ENCODE measurements at regions not wholly inside any gene's neighbourhood (a gene's known extent, or its start where the extent isn't known, plus 50 kb on each side); places are given as distances from the start of the nearest gene placed in this dataset.
"Not testable (repeated sequence)": the region's sequence is repeated elsewhere in the genome, so short reads cannot be mapped to it uniquely, and the experiment has no call there.

DNA sequence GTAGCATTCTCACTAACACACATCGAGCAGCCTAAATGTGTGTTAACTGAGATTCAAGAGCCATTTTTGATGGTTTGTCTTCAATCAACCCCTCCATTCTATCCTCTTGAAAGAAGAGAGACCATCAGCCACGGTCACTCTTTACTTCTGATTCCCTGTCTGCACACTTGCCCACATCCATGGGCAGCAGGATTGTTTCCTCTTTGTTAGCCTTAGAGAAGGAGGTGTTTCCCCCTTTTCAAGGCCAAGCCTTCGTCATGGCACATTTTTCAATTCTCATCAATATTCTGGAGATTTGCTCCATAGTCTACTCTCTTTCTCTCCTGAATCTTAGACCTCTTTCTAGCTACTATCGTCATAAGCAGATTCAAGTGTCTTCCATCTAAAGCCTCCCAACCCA lies 522.4 kb upstream of the NAALADL2 start:
- no peak for DNase-seq

DNA sequence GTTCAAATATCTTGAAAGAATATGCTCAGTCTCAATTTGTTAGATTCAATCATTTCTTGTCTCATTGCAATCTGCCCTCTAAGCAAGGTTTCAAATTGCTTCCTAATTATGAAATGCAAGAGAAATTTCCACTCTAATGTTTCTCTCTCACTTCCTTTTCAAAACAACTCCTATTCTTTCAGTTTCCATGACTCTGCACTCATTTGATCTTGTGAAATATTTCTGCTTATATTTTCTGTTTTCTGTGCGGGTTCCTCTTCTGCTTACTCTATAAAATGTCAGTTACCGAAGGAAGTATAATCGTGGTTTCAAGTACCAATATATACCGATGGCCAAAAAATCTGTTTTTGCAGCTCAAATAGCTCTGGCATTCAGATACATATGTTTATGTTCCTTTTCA lies 521.9 kb upstream of the NAALADL2 start:
- no peak for DNase-seq

DNA sequence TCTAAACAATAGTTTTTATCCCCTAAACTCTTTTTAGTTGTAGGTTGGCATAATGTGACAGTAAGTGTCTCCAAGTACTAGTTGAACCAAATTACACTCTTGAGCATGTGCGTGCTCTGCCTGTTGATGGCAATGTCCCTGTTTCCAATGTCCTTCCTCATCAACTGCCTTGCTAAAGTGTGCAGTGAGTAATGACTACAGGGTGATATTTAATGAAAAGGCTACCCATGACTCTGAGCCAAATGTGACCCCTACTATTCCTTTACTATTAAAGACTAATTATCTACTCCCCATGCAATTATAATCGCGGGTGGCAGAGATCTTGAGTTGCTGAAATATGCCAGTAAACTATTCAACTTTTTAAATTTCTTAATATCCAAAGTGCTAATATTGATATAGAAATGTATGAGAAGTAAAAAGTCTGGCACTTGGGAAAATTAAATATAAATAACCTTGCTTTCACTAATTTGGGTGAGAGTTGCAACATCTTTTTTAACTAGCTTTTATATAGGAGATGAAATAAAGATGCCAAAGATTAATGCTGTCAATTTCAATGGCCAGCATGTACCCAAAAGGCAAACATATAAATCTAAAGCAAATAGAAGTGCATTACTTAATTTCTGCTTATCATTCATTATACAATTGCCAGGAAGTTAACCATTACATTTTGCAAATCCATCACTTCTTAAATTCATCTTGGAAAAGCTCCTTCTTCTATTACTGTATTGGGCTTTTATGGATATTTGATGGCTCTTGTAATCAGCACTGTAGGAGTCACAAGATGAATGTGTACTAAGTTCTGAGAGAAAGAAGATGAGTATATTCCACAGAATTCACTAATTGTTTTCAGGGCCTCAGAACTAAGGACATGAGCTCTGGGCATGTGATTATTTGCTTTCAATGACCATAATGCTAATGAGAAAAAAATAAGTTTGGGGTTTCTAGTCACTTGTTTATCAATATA lies 518.2 kb upstream of the NAALADL2 start:
- DNase-seq, result no peak

DNA sequence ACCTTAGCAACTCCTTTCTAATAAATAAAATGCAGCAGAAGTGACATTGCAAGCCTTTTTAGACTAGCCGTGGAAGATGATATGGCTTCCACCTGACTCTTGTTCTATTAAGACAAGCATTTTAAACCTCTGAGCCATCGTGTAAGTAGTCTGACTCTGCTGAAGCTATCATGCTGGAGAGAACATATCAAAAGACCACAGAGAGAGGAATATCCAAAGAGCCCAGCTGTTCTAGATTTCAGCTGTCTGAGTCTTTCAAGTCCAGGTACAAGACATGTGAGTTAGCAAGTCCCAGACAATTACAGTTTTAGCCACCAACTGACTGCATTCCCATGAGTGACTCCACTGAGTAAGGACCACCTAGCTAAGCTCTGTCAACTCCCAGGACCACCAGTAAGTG lies 517.0 kb upstream of the NAALADL2 start:
- no peak for DNase-seq

DNA sequence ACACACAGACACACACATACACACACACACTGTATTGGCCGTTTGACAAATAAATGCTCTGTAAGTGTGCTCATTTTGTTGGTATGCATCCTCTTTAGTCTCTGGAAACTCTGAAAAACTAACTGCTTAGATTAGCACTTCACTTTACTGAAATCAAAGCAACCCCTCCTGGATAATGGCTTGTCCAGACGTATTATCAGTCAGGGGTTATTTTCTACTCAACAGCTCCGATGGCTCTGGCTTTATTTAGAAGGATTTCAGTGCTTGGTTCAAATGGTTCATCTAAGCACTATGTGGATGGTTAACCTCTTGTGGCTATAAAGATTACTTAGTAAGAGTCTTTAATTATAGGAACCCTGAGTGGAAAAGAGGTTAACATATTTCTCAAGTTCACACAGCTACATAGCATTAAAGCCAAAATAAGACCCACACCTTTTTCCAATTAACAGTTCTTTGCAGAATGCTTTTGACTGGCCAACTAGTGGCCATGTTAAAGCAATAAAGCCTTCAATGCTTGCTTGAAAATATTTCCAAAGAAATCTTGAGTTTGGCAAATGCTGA lies 516.1 kb upstream of the NAALADL2 start:
- no peak for DNase-seq

DNA sequence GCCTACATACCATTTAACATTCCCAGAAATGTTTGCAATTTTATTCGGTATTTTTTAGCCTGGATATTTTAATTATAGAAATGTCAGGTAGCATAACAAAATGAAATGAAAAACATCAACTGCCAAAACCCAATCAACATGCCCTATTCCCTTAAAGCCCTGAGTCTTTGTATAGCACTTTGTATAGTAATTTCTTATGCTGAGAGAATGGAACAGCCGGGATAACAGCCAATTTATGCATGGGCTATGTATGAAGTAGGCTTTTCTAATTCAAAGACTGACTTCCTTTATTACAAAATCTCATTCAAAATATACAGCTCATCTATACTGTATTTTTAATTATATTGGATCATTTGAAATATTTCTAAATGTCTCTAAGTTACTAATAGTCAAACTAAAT lies 513.0 kb upstream of the NAALADL2 start:
- no peak for DNase-seq

DNA sequence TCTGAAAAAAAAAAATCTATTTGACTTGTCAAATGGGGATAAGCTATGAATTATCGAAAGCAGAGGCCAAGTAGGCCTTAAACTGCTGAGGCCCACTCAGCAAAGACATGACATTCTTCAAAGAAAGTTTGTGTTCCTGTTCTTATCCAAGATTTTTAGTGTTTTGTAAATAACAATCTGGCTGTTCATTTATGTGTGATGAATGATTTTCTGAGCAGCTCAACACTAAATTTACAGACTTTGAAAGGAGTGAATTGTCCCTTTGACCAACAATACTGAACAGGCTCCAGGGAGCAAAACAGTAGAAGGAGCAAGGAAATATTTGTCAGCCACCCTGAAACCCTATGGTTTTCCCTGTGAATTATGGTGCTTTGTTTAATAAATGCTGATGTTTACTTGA lies 512.6 kb upstream of the NAALADL2 start:
- DNase-seq, result no peak

DNA sequence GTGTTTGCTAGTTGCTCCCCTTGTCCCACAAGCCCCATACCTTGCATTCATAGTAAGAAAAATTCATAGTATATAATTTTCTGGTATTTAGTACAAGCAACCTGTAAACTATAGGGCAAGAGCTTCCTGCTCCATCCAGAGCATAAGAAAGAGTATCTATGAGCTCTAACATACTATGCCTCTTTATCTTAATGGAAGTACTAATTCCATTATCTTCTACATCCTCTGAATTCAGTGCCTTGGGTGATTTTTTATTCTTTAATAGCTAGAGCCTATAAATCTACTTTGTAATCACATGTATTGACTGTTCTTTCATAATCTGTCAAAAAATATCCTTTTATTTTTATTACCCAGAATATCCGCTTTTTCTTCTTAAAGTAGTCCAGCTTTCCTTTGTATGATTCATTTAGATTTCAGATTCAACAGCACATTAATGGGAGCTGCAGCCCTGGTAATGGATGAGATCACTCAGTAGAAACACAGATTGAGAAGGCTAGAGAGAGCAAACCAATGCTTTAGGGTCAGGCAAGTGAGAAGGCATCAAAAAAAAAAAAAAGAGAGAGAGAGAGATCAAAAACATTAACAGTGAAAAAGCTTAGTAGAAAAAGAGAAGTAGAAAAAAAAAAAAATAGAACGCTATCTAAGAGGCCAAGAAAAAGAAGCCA lies 511.5 kb upstream of the NAALADL2 start:
- no peak for DNase-seq

DNA sequence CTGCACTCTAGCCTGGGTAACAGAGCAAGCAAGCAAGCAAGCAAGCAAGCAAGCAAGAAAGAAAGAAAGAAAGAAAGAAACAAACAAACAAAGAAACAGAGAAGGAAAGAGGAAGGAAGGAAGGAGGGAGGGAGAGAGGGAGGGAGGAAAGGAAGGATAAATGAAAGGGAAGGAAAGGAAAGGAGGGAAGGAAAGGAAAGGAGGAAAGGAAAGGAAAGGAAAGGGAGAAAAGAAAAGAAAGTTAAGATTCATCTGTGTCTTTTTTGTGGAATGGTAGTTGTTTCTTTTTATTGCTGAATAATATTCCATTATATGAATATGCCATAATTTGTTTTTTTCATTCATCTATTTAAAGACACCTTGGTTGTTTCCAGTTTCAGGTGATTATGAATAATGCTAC lies 506.9 kb upstream of the NAALADL2 start:
- no peak for DNase-seq

DNA sequence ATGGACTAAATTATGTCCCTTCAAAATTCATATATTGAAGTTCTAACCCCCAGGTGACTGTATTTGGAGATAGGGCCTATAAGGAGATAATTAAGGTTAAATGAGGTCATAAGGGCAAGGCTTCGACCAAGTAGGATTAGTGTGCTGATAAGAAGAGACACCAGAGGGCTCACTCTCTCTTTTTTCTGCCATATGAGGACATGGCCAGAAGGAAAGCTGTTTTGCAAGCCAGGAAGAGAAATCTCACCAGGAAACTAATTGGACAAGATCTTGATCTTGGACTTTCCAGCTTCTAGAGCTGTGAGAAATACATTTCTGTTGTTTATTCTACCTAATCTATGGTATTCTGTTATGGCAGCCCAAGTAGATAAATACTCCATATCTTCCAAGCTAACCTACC lies 503.6 kb upstream of the NAALADL2 start:
- no peak for DNase-seq

DNA sequence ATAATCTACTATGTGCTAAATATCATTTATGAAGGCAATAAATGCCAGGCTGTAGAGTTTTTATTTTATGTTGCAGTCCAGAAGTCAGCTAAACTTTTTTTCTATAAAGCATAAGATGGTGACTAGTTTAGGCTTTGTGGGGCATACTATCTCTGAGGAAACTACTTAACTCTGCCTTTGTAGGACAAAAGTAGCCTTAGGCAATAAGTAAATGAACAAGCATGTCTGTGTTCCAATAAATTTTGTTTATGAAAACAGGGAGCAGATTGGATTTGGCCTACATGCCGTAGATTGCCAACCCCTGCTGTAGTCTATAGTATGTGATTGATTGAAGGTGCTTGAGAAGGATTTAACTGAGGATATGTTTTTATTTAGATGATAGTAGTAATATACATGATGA lies 502.5 kb upstream of the NAALADL2 start:
- no peak for DNase-seq

DNA sequence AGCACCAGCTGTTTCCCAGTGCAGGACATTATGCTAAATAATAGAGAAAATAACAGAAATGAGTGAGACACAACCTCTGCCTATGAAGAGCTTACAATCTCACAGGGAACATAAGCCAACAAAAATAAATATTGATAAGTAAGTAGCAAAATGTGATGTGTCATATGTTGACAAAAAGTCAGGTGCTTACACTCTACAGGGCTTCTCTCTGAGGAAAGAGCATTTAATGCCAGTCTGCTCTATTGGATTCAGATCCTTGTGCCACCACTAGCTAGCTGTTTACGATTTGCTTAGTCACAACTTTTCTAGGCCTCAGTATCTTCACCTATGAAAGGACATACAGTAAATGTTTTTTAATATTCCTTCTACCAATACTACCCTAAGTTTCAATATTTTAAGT lies 500.9 kb upstream of the NAALADL2 start:
- no peak for DNase-seq

DNA sequence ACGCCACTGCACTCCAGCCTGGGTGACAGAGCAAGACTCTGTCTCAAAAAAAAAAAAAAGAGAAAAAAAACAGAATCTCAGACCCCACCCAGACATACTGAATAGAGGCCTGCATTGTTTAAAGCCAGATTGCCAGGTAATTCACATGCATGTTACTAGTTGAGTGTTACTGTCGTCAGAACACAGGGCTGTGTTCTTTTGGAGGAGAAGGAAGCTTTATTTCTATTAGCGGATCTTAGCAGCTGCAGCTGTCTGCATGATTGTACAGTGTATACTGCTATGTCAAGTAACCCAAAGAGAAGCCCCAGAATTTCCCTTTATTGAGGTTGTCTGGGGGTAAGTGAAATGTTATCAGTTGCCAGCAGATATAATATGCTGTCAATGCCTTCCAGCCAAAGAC lies 496.6 kb upstream of the NAALADL2 start:
- no peak for DNase-seq

DNA sequence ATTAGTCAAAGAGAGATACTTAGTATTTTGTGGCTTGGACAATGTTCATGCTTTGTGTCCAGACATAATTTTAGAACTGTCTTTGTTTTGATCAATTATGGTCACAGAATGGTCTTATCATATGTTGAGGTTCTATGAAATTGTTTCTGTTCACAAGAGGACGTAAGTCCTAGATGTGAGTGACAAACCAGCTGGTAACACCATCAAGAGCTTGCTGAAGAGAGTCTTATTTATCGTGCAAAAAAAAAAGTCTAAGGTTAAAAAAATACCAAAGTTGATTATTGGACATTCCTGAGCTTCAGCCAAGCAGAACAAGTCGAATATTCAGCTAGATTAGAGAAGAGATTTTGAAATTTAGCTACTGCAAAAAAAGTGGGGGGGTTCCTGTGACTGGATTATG lies 495.9 kb upstream of the NAALADL2 start:
- no peak for DNase-seq

DNA sequence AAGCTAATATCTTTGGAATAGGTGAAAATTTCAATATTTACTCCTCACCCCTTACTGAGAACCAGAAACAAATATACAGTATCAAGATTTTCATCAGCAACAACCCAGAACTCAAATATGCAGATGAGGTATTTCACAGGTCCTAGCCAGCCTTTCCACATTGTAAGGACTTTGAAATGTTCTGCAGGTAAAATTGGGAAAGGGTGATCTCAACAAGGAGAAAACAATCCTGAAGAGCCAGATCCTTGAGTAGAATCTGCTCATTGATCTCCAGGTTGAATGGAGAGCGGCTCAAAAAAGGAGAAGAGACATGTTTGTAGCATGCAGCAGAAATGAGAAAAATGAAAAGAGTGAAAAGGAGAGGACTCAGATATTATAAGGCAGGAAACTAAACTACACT lies 493.3 kb upstream of the NAALADL2 start:
- DNase-seq, result no peak

DNA sequence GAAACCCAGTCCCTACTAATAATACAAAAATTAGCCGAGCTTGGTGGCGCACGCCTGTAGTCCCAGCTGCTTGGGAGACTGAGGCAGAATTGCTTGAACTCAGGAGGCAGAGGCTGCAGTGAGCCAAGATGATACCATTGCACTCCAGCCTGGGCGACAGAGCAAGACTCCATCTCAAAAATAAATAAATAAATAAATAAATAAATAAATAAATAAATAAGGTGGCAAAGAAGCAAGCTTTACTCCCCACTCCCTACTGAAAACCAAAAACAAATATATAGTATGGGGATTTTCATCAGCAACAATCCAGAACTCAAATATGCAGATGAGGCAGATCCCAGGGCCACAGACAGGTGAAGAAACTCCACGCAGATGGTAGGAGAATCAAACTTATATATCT lies 492.2 kb upstream of the NAALADL2 start:
- DNase-seq, result not testable (repeated sequence)

DNA sequence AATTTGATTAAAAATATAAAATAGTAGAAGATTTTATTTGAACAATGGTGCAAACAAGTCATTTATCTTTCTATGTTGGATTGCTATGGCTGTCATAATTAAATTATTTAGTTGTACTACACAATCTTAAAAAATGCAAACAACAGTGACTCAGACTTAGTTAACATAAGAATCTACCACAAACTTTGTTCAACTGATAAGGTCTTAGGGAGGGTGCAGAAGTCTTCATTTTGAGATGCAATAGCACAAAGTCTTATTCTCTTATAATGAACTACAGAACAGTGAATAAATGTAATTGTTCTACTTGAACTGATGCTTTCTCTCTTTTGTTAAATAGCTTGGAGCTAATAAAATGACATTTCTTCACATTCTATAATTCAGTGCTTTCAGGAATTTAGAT lies 482.8 kb upstream of the NAALADL2 start:
- no peak for DNase-seq

DNA sequence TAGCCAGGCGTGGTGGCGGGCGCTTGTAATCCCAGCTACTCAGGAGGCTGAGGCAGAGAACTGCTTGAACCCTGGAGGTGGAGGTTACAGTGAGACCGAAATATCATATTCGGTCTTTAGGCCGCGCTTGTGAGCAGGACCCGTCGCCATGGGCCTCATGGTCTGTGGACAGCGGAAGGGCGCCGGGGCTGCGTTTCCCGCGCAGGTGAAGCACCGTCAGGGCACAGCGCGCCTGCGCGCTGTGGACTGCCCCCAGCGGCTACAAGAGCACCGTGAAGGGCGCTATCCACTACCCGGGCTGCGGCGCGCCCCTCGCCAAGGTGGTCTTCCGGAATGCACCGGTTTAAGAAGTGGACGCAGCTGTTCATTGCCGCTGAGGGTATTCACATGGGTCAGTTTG lies 482.0 kb upstream of the NAALADL2 start:
- DNase-seq, result no peak

DNA sequence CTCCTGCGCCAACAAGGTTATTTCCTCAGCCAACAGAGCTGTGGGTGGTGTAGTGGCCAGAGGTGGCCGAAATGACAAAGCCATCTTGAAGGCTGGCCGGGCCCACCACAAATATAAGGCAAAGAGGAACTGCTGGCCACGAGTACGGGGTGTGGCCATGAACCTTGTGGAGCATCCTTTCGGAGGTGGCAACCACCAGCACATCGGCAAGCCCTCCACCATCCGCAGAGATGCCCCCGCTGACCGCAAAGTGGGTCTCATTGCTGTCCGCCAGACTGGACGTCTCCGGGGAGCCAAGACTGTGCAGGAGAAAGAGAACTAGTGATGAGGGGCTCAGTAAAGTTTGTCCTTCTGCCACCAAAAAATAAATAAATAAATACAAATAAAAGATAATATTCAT lies 481.4 kb upstream of the NAALADL2 start:
- no peak for DNase-seq

DNA sequence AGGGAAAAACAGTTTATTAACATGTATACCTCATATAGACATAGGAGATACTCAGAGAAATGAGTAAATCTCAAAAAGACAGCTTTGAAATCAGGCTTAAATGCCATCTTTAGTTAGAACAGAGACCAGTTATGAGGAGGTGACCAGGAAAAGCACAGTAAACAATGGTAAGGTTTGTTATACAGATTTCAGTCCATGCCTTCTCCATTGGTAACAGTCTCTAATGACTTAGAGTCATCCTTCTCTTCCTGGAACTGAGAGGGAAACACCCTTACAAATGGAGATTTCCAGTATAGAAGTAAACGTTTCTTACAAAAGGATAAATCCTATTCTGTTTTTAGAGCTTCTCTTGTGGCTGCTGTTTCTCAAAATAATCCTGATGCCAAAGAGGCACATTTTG lies 476.3 kb upstream of the NAALADL2 start:
- no peak for DNase-seq

DNA sequence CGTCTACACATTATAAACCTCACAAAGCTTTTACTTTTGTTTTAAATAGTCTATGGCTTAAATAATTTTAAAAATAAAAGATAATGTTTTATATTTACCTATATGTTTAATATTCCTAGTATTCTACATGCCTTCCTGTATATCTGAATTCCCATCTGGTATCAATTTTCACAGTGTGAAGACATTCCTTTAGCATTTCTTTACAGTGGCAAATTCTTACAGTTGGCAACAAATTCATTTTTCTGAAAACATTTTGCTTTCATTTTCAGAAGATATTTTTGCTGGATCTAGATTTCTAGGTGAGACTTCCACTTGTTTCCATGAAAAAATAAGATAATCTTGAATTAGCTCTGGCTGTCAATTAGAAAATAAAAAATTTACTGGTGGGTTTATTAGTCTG lies 471.4 kb upstream of the NAALADL2 start:
- no peak for DNase-seq

DNA sequence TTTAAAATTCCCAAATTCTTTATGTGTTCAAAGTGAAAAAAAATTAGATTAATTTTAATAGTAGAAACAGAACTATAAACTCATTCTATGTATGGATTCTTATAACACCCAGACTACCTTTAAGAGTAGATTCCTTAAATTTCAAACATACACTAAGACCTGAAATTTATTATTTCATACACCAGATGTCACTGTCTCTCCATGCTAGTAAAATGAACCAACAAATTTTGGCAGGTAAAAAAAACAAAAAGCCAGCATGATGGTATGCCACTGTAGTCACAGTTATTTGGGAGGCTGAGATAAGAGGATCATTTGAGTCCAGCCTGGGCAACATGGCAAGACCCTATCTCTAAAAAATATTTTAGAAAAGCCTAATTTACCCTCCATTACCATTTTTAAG lies 461.3 kb upstream of the NAALADL2 start:
- DNase-seq, result no peak

DNA sequence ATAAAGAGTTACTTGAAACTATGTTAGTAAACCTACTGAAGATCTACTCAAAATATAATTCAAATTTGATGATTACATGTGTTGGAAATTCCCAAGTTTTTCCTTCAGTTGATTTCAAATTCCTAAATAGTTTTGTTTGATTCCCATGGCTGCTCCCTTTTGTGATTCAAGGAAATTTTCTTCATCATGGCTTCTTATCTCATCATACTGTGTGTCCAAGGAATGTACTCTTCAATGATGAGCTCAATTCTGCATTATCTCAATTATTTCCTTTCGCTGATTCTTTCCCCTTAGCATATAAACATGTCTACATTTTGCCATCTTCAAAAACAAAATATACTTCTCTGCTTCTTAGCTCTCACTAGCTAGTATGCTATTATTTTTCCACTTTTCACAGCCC lies 460.4 kb upstream of the NAALADL2 start:
- DNase-seq, result no peak

DNA sequence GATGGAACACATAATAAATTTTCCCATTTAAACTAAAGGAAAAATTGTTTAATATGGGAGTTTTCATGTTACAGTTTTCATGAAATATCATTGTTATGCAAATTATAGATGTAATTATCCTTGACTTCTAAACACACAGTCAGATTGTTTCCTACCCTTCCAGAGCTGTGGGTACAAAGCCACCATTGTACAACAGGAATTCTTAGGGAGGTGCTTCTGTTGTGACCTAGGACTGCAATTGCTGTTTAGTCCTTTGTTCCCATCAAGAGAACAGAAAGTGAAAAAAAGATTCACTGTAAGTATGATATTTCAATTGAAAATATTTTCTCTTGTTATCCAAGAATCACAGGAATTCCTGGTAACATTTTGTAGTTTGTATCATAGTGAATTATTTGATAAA lies 455.3 kb upstream of the NAALADL2 start:
- DNase-seq, result no peak
